Suprapubic skin (tissue), 4 donors: ENCODE measurements at regions not wholly inside any gene's neighbourhood (a gene's known extent, or its start where the extent isn't known, plus 50 kb on each side); places are given as distances from the start of the nearest gene placed in this dataset.

Experiments used
- DNase-seq, 2 donors: peaks; one replicate each; pipeline ENCODE4 v3.0.0-alpha.2; 2019; ENCODE audit warnings: low spot score in 2 of 2
- H3K27ac ChIP-seq: fragments of 200-600 bp; sonication (generic); one replicate; pipeline ENCODE4 v1.5.1; 2019
- H3K27me3 ChIP-seq: fragments of 200-600 bp; sonication (generic); one replicate; pipeline ENCODE4 v1.5.1; 2019
- H3K36me3 ChIP-seq: fragments of 200-600 bp; sonication (generic); one replicate; pipeline ENCODE4 v1.5.1; 2019
- H3K4me1 ChIP-seq: fragments of 200-600 bp; sonication (generic); one replicate; pipeline ENCODE4 v1.5.1; 2019
- H3K4me3 ChIP-seq: fragments of 200-600 bp; sonication (generic); one replicate; pipeline ENCODE4 v1.5.1; 2019; ENCODE audit warnings: mild to moderate bottlenecking
- H3K9me3 ChIP-seq: fragments of 200-600 bp; sonication (generic); one replicate; pipeline ENCODE4 v1.5.1; 2019
- EP300 ChIP-seq: sonication (generic); formaldehyde crosslinking; IDR thresholded peaks from one replicate; pipeline ENCODE4 v1.6.1; 2017; ENCODE audit warnings: antibody characterized with exemption
- POLR2A ChIP-seq, 2 donors: fragments of 450-650 bp; IDR thresholded peaks; one replicate each; pipeline ENCODE4 v1.6.1; 2017; ENCODE audit warnings: antibody characterized with exemption in 2 of 2, mild to moderate bottlenecking in 2 of 2, moderate library complexity in 2 of 2
- POLR2AphosphoS5 ChIP-seq, 3 donors: sonication (generic); formaldehyde crosslinking; IDR thresholded peaks; one replicate each; pipeline ENCODE4 v1.6.1; 2017; ENCODE audit warnings: antibody characterized with exemption in 3 of 3
- WGBS: methylation state at CpG from one replicate; pipeline ENCODE4 v1.1.5; 2018; 5-methylcytosine and 5-hydroxymethylcytosine counted together
- TF ChIP-seq, protein P1 (sequence below), 2 donors: fragments of 200-600 bp in 1 of 2; fragments of 450-650 bp in 1 of 2; sonication (generic) in 1 of 2; IDR thresholded peaks; one replicate each; pipeline ENCODE4 v1.5.1; 2016 to 2019; ENCODE audit warnings: antibody characterized with exemption in 2 of 2, mild to moderate bottlenecking in 1 of 2, moderate library complexity in 1 of 2

DNA sequence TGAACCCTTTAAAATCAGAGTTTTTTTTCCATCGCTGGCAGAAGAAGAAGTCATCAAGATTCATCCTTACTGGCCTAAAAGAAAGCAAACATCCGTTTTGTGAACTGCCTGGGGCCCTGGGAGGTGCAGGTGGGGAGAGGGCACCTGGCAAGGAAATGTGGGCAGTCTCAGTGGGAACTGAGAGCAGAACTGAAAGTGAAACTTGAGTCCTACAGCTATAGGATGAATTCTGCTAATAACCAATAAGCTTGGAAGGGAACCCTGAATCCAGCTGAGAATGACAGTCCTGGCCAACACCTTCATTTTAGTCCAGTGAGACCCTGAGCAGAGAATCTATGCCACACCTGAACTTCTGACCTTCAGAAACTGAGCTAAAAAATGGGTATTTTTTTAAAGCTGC lies 130.1 kb upstream of the ASCC3 start:
- Histone ChIP-seq H3K36me3 (no peaks in the 10 kb centered on the region), H3K9me3 (no peaks in the 10 kb centered on the region), H3K4me1 (no peaks in the 10 kb centered on the region), H3K27ac (no peak overlapping the region), H3K27me3 (no peaks in the 10 kb centered on the region), H3K4me3 (no peak overlapping the region)
- TF ChIP-seq, protein P1, sequence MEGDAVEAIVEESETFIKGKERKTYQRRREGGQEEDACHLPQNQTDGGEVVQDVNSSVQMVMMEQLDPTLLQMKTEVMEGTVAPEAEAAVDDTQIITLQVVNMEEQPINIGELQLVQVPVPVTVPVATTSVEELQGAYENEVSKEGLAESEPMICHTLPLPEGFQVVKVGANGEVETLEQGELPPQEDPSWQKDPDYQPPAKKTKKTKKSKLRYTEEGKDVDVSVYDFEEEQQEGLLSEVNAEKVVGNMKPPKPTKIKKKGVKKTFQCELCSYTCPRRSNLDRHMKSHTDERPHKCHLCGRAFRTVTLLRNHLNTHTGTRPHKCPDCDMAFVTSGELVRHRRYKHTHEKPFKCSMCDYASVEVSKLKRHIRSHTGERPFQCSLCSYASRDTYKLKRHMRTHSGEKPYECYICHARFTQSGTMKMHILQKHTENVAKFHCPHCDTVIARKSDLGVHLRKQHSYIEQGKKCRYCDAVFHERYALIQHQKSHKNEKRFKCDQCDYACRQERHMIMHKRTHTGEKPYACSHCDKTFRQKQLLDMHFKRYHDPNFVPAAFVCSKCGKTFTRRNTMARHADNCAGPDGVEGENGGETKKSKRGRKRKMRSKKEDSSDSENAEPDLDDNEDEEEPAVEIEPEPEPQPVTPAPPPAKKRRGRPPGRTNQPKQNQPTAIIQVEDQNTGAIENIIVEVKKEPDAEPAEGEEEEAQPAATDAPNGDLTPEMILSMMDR (IDR thresholded peaks at IDR 0.05), result no peak
- TF ChIP-seq POLR2A (IDR thresholded peaks at IDR 0.05), result no peak
- TF ChIP-seq EP300, result no peak
- TF ChIP-seq POLR2AphosphoS5 (IDR thresholded peaks at IDR 0.05), result no peak
- 38% methylated on average over 2 of the region's 2 CpGs for WGBS
- no peak for DNase-seq

DNA sequence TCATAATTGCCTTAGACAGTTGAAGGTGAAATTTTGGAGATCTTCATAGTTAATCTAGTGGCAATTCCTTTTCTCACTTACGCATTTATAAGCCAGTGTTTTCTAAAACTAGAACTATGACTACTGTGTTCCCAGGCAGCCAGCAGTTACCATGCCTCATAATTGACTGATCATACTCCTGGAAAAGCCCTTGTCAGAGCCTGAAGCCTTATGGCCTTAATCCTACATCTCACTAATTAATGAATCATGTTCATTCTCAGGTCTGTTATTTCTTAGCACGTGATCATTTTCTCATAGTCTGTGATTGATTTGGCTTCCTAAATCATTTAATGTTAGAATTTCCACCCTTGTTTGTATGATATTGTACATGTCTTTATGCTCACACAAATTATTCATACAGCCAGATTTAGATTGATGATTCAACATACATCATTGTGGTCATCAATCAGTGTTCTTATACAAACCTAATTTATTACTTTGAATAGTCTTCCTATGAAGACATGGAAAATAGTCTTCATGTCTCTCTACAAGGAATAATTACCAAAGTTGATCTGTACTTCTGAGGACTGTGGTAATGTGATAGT lies 132.6 kb upstream of the ASCC3 start:
- no peak for DNase-seq
- Histone ChIP-seq H3K4me3 (no peak overlapping the region), H3K27ac (no peak overlapping the region), H3K36me3 (no peaks in the 10 kb centered on the region), H3K9me3 (no peaks in the 10 kb centered on the region), H3K4me1 (no peaks in the 10 kb centered on the region), H3K27me3 (no peaks in the 10 kb centered on the region)
- TF ChIP-seq EP300, result no peak
- TF ChIP-seq POLR2AphosphoS5 (IDR thresholded peaks at IDR 0.05), result no peak
- TF ChIP-seq, protein P1 (IDR thresholded peaks at IDR 0.05), result no peak
- TF ChIP-seq POLR2A (IDR thresholded peaks at IDR 0.05), result no peak
- WGBS, result 55% methylated on average over 2 of the region's 2 CpGs

DNA sequence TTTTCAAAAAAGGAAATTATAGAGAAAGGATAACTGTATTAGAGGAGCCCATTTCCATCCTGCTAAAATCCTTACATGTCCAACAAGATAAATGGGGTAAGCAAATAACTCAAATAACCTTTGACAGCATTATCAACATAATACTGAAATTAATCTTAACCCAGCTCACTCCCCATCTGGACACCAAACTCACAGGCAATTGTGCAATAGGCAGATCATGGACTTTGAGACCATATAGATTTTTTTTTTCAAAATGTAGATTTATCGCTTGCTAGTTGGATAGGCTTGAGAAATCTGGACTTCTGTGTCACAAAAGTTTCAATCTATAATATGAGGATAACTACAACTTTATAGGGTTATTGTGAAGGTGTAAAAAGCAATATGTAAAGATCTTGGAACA lies 134.4 kb upstream of the ASCC3 start:
- WGBS, result 95% methylated on average over 1 of the region's 1 CpG
- TF ChIP-seq POLR2A (IDR thresholded peaks at IDR 0.05), result no peak
- TF ChIP-seq, protein P1 (IDR thresholded peaks at IDR 0.05), result no peak
- TF ChIP-seq EP300, result no peak
- TF ChIP-seq POLR2AphosphoS5 (IDR thresholded peaks at IDR 0.05), result no peak

DNA sequence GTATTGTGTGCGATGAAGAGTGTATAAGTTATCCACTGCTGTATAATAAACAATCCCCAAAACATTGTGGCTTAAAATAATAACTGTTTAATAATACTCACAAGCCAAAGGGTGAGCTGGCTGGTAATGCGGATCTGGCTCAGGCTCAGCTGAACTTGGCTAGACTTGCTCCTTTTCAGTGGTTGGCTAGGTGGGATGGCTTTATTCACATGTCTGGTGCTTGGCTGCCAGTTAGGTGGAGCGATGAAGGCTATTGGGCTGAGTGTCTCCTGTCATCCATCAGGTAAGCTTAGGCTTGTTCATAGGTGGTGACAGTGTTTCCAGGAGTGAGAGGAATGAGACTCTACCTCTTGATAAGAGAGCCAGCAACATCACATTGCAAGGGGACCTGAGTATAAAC lies 135.0 kb upstream of the ASCC3 start:
- Histone ChIP-seq H3K36me3 (no peaks in the 10 kb centered on the region), H3K4me1 (no peaks in the 10 kb centered on the region), H3K9me3 (no peaks in the 10 kb centered on the region), H3K27ac (no peak overlapping the region), H3K4me3 (no peak overlapping the region), H3K27me3 (no peaks in the 10 kb centered on the region)
- TF ChIP-seq, protein P1 (IDR thresholded peaks at IDR 0.05), result no peak
- TF ChIP-seq POLR2A (IDR thresholded peaks at IDR 0.05) (no peak), EP300 (no peak), POLR2AphosphoS5 (IDR thresholded peaks at IDR 0.05) (no peak)
- DNase-seq, result no peak
- 72% methylated on average over 3 of the region's 3 CpGs for WGBS

More for the DNA sequence above, 134.4 kb upstream of the ASCC3 start:
- H3K9me3 ChIP-seq, result no peaks in the 10 kb centered on the region
- no peaks in the 10 kb centered on the region for H3K4me1 ChIP-seq
- no peak overlapping the region for H3K4me3 ChIP-seq
- H3K27ac ChIP-seq, result no peak overlapping the region
- no peak for DNase-seq
- no peaks in the 10 kb centered on the region for H3K36me3 ChIP-seq
- H3K27me3 ChIP-seq, result no peaks in the 10 kb centered on the region

DNA sequence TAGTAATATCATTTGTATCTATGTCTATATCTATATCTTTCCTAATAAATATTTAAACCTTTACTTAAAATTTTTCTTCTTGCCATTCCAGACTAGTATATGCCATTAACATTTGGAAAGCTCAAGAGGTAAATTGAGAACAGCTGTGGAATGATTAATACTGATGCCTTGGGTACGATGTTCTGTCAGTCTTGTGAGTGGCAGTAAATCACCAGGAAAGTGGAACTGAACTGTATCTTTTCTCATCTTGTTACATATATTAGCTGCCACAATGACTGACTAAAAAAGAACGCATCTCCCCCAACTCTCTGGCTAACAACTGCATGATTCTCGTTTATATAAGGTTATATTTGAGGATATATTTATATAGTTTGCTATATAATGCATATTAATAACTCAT lies 137.0 kb upstream of the ASCC3 start:
- WGBS, result 57% methylated on average over 3 of the region's 3 CpGs

More for the DNA sequence above, 137.0 kb upstream of the ASCC3 start:
- Histone ChIP-seq H3K27ac (no peak overlapping the region), H3K4me1 (no peaks in the 10 kb centered on the region), H3K9me3 (no peaks in the 10 kb centered on the region), H3K27me3 (no peaks in the 10 kb centered on the region), H3K4me3 (no peak overlapping the region), H3K36me3 (no peaks in the 10 kb centered on the region)
- no peak for DNase-seq
- no peak for TF ChIP-seq POLR2A (IDR thresholded peaks at IDR 0.05)
- TF ChIP-seq EP300, result no peak
- TF ChIP-seq, protein P1 (IDR thresholded peaks at IDR 0.05), result no peak
- no peak for TF ChIP-seq POLR2AphosphoS5 (IDR thresholded peaks at IDR 0.05)
